ENCODE measurements at regions not wholly inside any gene's neighbourhood (a gene's known extent, or its start where the extent isn't known, plus 50 kb on each side); places are given as distances from the start of the nearest gene placed in this dataset.

DNA sequence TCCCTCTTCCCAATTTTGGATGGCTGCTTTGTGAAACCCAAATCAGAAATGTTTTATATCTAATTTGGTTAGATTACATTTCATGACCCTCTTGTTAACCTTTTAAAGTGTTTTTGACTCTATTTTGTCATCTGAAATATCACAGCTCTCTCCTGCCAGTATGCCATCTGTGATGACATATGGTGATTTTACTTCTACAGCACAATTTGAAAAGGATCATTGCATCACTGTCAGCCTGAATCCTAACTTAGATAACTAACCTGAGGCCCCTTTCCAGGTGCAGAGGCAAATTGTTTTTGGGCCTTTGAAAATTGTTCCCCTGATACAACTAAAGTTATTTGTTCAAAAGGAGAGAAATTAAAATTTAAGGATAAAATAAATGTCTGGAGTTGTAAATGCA, 1023.4 kb upstream of the LRRTM1 start:
- H3K9me2 ChIP-seq (replicated peaks; ENCODE audit: insufficient read depth), result no peaks in the 10 kb centered on the region
- no peak overlapping the region for H3K27ac ChIP-seq
- no peaks in the 10 kb centered on the region for H3K79me2 ChIP-seq
- H3K9me3 ChIP-seq (ENCODE audit: low read depth), result no peaks in the 10 kb centered on the region
- DNase-seq (ENCODE audit: low spot score), result no peak
- no peak overlapping the region for H3K4me2 ChIP-seq
- no peak overlapping the region for H3K4me3 ChIP-seq
- no peaks in the 10 kb centered on the region for H3K4me1 ChIP-seq (ENCODE audit: insufficient read depth)
- H2AFZ ChIP-seq, result no peak overlapping the region
- no peaks in the 10 kb centered on the region for H3K36me3 ChIP-seq (replicated peaks; ENCODE audit: insufficient read depth, low read depth)
- no peaks in the 10 kb centered on the region for H4K20me1 ChIP-seq (ENCODE audit: insufficient read depth, poor library complexity, severe bottlenecking)
- TF ChIP-seq, protein P1, sequence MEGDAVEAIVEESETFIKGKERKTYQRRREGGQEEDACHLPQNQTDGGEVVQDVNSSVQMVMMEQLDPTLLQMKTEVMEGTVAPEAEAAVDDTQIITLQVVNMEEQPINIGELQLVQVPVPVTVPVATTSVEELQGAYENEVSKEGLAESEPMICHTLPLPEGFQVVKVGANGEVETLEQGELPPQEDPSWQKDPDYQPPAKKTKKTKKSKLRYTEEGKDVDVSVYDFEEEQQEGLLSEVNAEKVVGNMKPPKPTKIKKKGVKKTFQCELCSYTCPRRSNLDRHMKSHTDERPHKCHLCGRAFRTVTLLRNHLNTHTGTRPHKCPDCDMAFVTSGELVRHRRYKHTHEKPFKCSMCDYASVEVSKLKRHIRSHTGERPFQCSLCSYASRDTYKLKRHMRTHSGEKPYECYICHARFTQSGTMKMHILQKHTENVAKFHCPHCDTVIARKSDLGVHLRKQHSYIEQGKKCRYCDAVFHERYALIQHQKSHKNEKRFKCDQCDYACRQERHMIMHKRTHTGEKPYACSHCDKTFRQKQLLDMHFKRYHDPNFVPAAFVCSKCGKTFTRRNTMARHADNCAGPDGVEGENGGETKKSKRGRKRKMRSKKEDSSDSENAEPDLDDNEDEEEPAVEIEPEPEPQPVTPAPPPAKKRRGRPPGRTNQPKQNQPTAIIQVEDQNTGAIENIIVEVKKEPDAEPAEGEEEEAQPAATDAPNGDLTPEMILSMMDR (IDR thresholded peaks at IDR 0.05; ENCODE audit: poor library complexity), result no peak
- no peak for TF ChIP-seq EZH2 (IDR thresholded peaks at IDR 0.05; ENCODE audit: borderline replicate concordance)
- no peak for TF ChIP-seq EZH2phosphoT487 (IDR thresholded peaks at IDR 0.05; ENCODE audit: low read depth, severe bottlenecking, unreplicated experiment)
- no peaks in the 10 kb centered on the region for H3K27me3 ChIP-seq

DNA sequence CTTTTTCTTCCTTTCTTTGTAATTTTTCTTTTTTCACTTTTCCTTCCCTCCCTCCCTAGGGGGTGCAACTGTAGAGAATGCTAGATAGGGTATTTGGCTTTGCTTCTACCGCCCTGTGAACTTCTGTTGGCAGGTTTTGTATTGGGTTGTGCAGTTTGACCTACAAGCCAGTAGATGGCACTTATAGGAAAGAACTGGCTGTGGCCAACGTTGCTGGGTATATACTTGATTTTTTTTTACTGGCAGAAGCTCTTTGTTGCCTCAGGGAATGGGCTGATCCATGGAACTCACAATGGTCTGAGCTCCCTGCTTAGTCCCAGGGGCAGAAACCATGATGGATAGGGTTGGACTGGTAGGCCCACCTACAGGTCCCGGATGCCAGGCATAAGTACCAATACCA, 1019.5 kb upstream of the LRRTM1 start:
- H3K9me3 ChIP-seq (ENCODE audit: low read depth), result no peaks in the 10 kb centered on the region
- no peaks in the 10 kb centered on the region for H3K36me3 ChIP-seq (replicated peaks; ENCODE audit: insufficient read depth, low read depth)
- H4K20me1 ChIP-seq (ENCODE audit: insufficient read depth, poor library complexity, severe bottlenecking), result no peaks in the 10 kb centered on the region
- H2AFZ ChIP-seq, result no peak overlapping the region
- WGBS (ENCODE audit: low lambda C conversion rate, missing lambda C conversion rate), result 52% methylated on average over 3 of the region's 3 CpGs
- no peaks in the 10 kb centered on the region for H3K79me2 ChIP-seq
- H3K4me2 ChIP-seq, result no peak overlapping the region
- peak; percentile 50 for DNase-seq (ENCODE audit: low spot score)
- H3K27me3 ChIP-seq, result no peaks in the 10 kb centered on the region
- no peaks in the 10 kb centered on the region for H3K4me1 ChIP-seq (ENCODE audit: insufficient read depth)
- TF ChIP-seq, protein P1 (IDR thresholded peaks at IDR 0.05; ENCODE audit: poor library complexity), result peak; percentile 45
- TF ChIP-seq EZH2 (IDR thresholded peaks at IDR 0.05; ENCODE audit: borderline replicate concordance), result no peak
- H3K27ac ChIP-seq, result no peak overlapping the region
- H3K4me3 ChIP-seq, result no peak overlapping the region
- H3K9me2 ChIP-seq (replicated peaks; ENCODE audit: insufficient read depth), result no peaks in the 10 kb centered on the region

DNA sequence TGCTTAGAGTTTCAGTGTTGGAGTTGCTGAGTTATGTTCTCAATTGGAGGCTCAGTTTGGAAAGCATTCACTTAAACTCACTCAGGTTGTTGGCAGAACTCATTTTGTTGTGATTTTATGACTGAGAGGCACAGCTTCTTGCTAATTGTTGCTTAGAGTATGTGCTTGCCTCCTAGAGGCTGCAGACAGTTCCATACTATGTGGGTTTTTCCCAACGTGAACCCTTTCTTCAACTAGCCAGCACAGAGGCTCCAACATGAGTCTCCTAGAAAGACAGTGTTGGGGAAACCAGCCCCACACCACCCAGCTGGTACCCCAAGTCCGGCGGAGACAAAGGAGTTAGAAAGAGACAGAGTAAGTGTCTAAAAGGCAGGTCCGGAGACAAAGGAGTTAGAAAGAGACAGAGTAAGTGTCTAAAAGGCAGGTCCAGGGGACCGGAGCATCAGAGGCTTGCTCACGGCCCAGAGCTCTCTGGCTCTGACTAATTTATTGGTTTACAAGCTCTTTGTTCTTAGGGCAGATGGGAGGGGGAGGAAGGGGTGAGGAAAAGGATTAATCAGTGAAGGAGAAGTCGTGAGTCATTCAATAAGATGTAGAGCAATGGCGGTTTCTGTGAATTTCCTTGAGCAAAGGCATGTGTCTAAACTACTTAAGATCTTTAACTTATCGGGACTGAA, 999.7 kb upstream of the LRRTM1 start:
- 24% methylated on average over 9 of the region's 9 CpGs for WGBS (ENCODE audit: low lambda C conversion rate, missing lambda C conversion rate)
- H3K4me1 ChIP-seq (ENCODE audit: insufficient read depth), result no peaks in the 10 kb centered on the region
- H2AFZ ChIP-seq, result no peak overlapping the region
- H3K4me2 ChIP-seq, result peak overlapping the region; percentile 45
- H4K20me1 ChIP-seq (ENCODE audit: insufficient read depth, poor library complexity, severe bottlenecking), result no peaks in the 10 kb centered on the region
- H3K4me3 ChIP-seq, result no peak overlapping the region
- TF ChIP-seq EZH2 (IDR thresholded peaks at IDR 0.05; ENCODE audit: borderline replicate concordance), result no peak
- TF ChIP-seq, protein P1 (IDR thresholded peaks at IDR 0.05; ENCODE audit: poor library complexity), result no peak
- no peak for TF ChIP-seq EZH2phosphoT487 (IDR thresholded peaks at IDR 0.05; ENCODE audit: low read depth, severe bottlenecking, unreplicated experiment)
- H3K79me2 ChIP-seq, result no peaks in the 10 kb centered on the region
- no peaks in the 10 kb centered on the region for H3K9me2 ChIP-seq (replicated peaks; ENCODE audit: insufficient read depth)
- H3K36me3 ChIP-seq (replicated peaks; ENCODE audit: insufficient read depth, low read depth), result no peaks in the 10 kb centered on the region
- H3K27me3 ChIP-seq, result no peaks in the 10 kb centered on the region
- peak; percentile 70 for DNase-seq (ENCODE audit: low spot score)
- no peaks in the 10 kb centered on the region for H3K9me3 ChIP-seq (ENCODE audit: low read depth)
- H3K27ac ChIP-seq, result peak overlapping the region; percentile 87

DNA sequence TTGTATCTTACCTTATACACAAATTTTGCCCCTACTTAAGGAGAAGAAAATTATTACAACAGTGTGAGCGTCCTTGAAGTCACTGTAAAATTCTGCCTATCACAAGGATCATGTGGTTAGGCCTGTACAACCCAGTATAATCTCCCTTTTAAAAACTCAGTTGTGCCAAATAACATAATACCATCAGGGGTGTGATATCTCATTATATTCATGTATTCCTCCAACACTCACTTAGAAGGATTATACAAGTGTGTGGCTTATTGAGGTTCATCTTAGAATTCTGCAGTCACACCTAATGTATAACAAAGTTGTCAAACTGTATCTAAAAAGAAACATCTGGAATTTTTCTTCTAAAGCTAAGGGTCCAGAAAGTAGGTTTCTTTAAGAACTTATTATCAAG, 998.8 kb upstream of the LRRTM1 start:
- Histone ChIP-seq H3K4me3 (no peak overlapping the region), H3K4me1 (ENCODE audit: insufficient read depth) (no peaks in the 10 kb centered on the region), H3K9me3 (ENCODE audit: low read depth) (no peaks in the 10 kb centered on the region), H2AFZ (no peak overlapping the region), H3K27ac (no peak overlapping the region), H3K27me3 (no peaks in the 10 kb centered on the region), H4K20me1 (ENCODE audit: insufficient read depth, poor library complexity, severe bottlenecking) (no peaks in the 10 kb centered on the region), H3K4me2 (no peak overlapping the region), H3K9me2 (replicated peaks; ENCODE audit: insufficient read depth) (no peaks in the 10 kb centered on the region), H3K79me2 (no peaks in the 10 kb centered on the region), H3K36me3 (replicated peaks; ENCODE audit: insufficient read depth, low read depth) (no peaks in the 10 kb centered on the region)
- TF ChIP-seq, protein P1 (IDR thresholded peaks at IDR 0.05; ENCODE audit: poor library complexity), result no peak
- TF ChIP-seq EZH2 (IDR thresholded peaks at IDR 0.05; ENCODE audit: borderline replicate concordance) (no peak), EZH2phosphoT487 (IDR thresholded peaks at IDR 0.05; ENCODE audit: low read depth, severe bottlenecking, unreplicated experiment) (no peak)
- 93% methylated on average over 1 of the region's 1 CpG for WGBS (ENCODE audit: low lambda C conversion rate, missing lambda C conversion rate)
- DNase-seq (ENCODE audit: low spot score), result no peak
